ENCODE measurements at regions not wholly inside any gene's neighbourhood (a gene's known extent, or its start where the extent isn't known, plus 50 kb on each side); places are given as distances from the start of the nearest gene placed in this dataset.
A peak's percentile ranks its signal among the peaks of the same experiment; 100 is the strongest.
"Not testable (repeated sequence)": the region's sequence is repeated elsewhere in the genome, so short reads cannot be mapped to it uniquely, and the experiment has no call there.

GRCh38 chr1:188140958-188141357, 1312.2 kb downstream of the PLA2G4A start:
- DNase-seq (ENCODE audit: low read depth): no peak

- no peak for DNase-seq (ENCODE audit: low read depth)
These were observed 1325.4 kb downstream of the PLA2G4A start for GRCh38 chr1:188154196-188154595.

- DNase-seq (ENCODE audit: low read depth): no peak
These were observed 1326.0 kb downstream of the PLA2G4A start for GRCh38 chr1:188154761-188155160.

- DNase-seq (ENCODE audit: low read depth): no peak
These were observed 1326.5 kb downstream of the PLA2G4A start for GRCh38 chr1:188155261-188155660.

GRCh38 chr1:188164459-188164858, 1335.7 kb downstream of the PLA2G4A start:
- DNase-seq (ENCODE audit: low read depth): no peak

- DNase-seq (ENCODE audit: low read depth): no peak
These were observed 1337.9 kb downstream of the PLA2G4A start for GRCh38 chr1:188166654-188167053.

GRCh38 chr1:188169971-188170370, 1341.2 kb downstream of the PLA2G4A start:
- DNase-seq (ENCODE audit: low read depth): no peak

- no peak for DNase-seq (ENCODE audit: low read depth)
These were observed 1341.7 kb downstream of the PLA2G4A start for GRCh38 chr1:188170411-188170810.

GRCh38 chr1:188170935-188171334, 1342.2 kb downstream of the PLA2G4A start:
- DNase-seq (ENCODE audit: low read depth): no peak

GRCh38 chr1:188182063-188182462, 1353.3 kb downstream of the PLA2G4A start:
- DNase-seq (ENCODE audit: low read depth): not testable (repeated sequence)

- DNase-seq (ENCODE audit: low read depth): peak; percentile 7
These were observed 1359.6 kb downstream of the PLA2G4A start for GRCh38 chr1:188188317-188188716.

- DNase-seq (ENCODE audit: low read depth): no peak
These were observed 1366.2 kb downstream of the PLA2G4A start for GRCh38 chr1:188194916-188195315.

GRCh38 chr1:188218289-188218688, 1389.5 kb downstream of the PLA2G4A start:
- no peak for DNase-seq (ENCODE audit: low read depth)

- no peak for DNase-seq (ENCODE audit: low read depth)
These were observed 1391.3 kb downstream of the PLA2G4A start for GRCh38 chr1:188220051-188220450.

- DNase-seq (ENCODE audit: low read depth): no peak
These were observed 1395.5 kb downstream of the PLA2G4A start for GRCh38 chr1:188224263-188224662.

- DNase-seq (ENCODE audit: low read depth): no peak
These were observed 1397.2 kb downstream of the PLA2G4A start for GRCh38 chr1:188225975-188226374.

GRCh38 chr1:188228623-188229022, 1399.9 kb downstream of the PLA2G4A start:
- DNase-seq (ENCODE audit: low read depth): no peak

GRCh38 chr1:188237573-188238348, 1409.0 kb downstream of the PLA2G4A start:
- DNase-seq (ENCODE audit: low read depth): peak; percentile 65

GRCh38 chr1:188240772-188241406, 1412.1 kb downstream of the PLA2G4A start:
- no peak for DNase-seq (ENCODE audit: low read depth)

GRCh38 chr1:188241629-188242028, 1412.9 kb downstream of the PLA2G4A start:
- DNase-seq (ENCODE audit: low read depth): no peak

- no peak for DNase-seq (ENCODE audit: low read depth)
These were observed 1414.7 kb downstream of the PLA2G4A start for GRCh38 chr1:188243456-188243855.

GRCh38 chr1:188244681-188245080, 1415.9 kb downstream of the PLA2G4A start:
- DNase-seq (ENCODE audit: low read depth): no peak

GRCh38 chr1:188247255-188247654, 1418.5 kb downstream of the PLA2G4A start:
- DNase-seq (ENCODE audit: low read depth): no peak

Measured in HT1080 (cell line).